SKM-1 (cell line): ENCODE measurements at regions not wholly inside any gene's neighbourhood (a gene's known extent, or its start where the extent isn't known, plus 50 kb on each side); places are given as distances from the start of the nearest gene placed in this dataset.

Experiments used
- DNase-seq: peaks from one replicate; lab custom pipeline; 2025; ENCODE audit not compliant: unreplicated experiment; lab: John Stamatoyannopoulos, UW

- DNase-seq: no peak
These were observed 755.7 kb downstream of the TLR4 start for GRCh38 chr9:118459913-118460312.

GRCh38 chr9:118463419-118463818 lies 759.2 kb downstream of the TLR4 start:
- DNase-seq: no peak

GRCh38 chr9:118473521-118473920 lies 769.3 kb downstream of the TLR4 start:
- DNase-seq: no peak

- no peak for DNase-seq
These were observed 774.5 kb downstream of the TLR4 start for GRCh38 chr9:118478752-118479151.

- no peak for DNase-seq
These were observed 778.1 kb downstream of the TLR4 start for GRCh38 chr9:118482306-118482705.

GRCh38 chr9:118483677-118484076 lies 779.5 kb downstream of the TLR4 start:
- no peak for DNase-seq

DNA sequence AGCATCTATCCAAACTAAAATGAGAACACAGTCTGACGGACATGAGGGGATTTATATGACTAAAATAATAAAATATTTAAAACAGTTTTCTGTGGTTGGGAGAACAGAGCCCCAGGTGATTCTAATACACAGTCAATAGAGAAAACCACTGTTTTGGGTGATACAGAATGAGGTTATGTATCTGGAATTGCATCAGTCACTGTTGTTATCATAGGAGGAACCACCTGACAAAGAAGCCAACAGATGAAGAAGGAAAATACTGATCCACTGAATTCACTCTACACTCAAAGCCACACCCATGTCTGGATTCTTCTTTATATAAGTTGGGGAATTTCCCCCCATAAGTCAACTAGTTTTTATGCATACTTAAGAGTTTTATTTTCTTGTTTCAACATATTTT lies 799.0 kb downstream of the TLR4 start:
- DNase-seq: no peak

DNA sequence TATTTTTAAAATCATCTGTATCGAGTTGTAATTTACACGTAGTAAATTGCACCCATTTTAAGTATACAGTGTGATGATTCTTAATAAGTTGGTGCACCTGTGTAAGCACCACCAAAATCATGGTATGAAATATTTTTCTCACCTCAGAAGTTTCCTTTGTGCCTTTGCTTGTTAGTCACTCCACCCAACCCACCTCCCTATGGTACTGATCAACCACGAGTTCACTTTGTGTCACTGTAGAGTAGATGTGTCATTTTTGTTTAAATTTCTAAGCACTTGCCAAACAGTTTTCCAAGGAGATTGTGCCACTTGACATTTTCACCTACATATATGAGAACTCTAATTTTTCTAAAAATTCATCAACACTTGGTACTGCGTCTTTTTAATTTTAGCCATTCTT lies 806.5 kb downstream of the TLR4 start:
- no peak for DNase-seq

DNA sequence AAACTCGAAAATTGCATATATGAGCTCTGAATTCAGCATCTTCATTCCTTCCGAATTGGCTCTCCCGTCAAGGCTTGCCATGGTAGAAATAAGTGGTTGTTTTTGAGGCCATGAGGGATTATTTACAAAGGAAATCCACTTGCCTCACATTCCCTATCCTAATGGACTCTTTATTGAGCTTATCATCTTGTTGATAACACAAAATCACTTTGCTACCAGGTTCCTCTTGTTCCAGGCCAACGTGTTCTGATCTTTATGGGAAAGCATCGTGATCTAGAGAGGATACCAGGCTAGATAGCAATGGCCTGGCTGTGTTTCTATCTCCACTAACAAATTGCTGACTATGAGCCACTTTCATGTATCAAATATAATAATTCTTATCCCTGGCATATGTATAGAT lies 811.7 kb downstream of the TLR4 start:
- no peak for DNase-seq

GRCh38 chr9:118521261-118521660 lies 817.1 kb downstream of the TLR4 start:
- no peak for DNase-seq

GRCh38 chr9:118522093-118523028 lies 818.2 kb downstream of the TLR4 start:
- DNase-seq: peak; percentile 16

DNA sequence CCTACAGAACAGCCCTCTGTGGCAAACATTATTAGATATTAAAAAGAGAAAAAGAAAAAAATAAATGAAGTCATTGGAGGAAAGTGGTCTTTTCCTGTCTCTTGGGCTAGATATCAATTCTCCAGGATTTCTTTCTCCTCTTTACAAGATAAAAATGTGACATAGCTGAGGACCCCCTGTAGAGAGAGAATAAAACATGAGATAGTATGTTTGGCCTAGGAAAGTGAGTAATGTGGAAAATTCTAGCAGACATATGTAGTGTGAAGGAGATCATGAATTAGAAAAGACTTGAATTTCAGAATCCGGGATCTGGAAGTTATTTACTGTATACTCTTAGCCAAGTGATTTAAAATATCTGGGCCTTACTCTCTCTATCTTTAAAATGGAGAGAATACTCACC lies 823.1 kb downstream of the TLR4 start:
- no peak for DNase-seq

DNA sequence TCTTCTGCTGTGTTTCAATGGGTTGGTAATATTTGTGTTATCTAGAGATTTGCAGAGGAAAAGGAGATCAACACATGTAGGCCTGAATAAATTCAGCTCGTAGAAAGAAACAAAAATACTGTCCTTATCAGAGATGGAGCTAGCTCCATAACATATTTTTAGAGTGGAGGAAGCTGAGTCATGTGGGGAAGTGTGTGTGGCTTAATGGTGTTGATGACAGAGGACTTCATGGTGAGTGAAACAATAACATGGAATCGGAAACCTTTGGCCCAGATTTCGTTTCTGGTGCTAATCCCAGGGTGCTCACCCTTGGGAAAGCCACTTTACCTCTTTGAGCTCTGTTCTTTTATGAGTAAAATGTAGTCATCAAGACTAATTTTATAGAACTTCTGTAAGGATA lies 825.0 kb downstream of the TLR4 start:
- DNase-seq: no peak

GRCh38 chr9:118529624-118530214 lies 825.5 kb downstream of the TLR4 start:
- DNase-seq: no peak

DNA sequence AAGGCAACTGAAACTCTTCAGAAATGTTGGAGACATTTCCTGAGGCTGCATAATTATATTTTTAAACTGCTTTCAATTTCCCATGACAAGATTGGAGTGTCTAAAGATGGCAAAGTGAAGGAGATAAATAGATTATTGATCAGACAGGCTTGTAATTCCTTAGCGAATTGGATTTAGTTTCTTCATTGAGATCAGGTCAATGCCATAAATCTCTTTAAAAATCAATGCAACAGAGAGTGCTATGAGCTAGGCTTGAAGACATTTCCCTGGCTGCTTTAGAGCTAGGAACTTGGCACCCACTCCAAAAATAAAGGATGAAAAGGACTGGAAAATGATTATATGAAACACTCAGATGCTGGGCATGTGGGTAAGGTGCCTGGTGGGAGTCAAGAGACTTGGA lies 828.4 kb downstream of the TLR4 start:
- DNase-seq: no peak

- no peak for DNase-seq
These were observed 828.9 kb downstream of the TLR4 start for GRCh38 chr9:118533101-118533500.

DNA sequence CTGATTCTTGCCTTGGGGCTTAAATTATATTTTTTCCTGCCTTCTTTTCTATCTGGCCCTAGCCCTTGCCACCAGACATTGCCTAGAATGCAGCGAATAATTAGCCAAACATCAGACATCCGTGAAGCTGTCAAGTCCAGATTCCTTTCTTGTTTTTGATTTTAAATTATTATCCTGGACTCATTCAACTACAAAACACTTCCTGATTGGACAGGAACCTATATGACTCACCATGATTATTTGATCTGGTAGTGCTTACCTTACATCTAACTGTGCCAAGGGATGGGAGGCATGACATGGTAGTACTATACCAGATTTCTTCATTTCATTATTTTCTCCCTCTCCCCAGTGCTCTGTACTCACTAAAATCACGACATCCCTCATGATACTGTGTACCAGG lies 829.6 kb downstream of the TLR4 start:
- DNase-seq: no peak

- DNase-seq: no peak
These were observed 832.0 kb downstream of the TLR4 start for GRCh38 chr9:118536153-118536552.

DNA sequence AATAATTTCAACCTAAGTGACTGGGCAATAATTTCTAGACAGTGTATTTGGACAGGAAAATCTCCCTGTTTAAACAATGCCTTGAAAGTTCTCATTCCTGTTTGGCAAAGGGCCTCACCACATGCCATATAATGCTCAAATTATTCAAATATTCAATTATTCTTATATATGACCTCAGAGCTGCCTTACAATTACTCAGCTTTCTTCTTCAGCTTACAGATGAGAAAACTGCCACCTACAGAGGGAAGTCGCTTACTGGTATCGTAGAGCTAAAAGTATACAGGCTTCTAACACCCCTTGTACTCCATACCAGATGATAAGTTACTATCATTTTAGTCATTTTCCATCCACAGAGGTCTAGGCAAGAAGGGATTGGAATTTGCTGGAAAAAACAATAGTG lies 830.3 kb downstream of the BRINP1 start:
- DNase-seq: no peak

DNA sequence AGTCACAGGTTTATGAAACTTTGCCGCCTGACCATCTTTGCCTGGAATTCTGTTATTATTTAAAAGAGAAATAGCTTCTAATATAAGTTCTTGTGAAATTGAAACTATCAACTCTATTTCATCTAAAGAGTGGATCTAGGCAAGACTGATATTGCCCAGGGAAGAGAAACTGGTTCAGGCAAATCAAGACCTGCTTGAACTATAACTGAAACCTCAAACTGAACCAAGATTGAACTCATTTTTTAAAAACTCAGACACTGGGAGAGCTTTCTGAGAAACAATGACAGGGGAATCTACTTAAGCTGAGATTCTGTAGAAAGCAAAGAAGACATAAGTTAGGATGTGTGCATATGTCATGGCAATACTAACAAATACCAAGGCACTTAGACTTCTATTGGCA lies 815.8 kb downstream of the BRINP1 start:
- DNase-seq: no peak

DNA sequence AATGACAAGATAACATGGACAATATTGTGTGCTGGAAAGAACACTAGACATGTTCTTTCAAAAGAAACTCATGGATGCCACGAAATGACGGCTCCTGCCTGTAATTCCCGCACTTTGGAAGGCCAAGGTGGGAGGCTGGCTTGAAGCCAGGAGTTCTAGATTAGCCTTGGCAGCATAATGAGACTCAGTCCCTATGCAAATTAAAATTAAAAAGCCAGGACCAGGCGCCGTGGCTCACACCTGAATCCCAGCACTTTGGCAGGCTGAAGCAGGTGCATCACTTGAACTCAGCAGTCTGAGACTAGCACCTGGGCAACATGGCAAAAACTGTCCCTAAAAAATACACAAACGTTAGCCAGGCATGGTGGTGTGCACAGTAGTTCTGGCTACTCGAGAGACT lies 814.2 kb downstream of the BRINP1 start:
- DNase-seq: no peak

DNA sequence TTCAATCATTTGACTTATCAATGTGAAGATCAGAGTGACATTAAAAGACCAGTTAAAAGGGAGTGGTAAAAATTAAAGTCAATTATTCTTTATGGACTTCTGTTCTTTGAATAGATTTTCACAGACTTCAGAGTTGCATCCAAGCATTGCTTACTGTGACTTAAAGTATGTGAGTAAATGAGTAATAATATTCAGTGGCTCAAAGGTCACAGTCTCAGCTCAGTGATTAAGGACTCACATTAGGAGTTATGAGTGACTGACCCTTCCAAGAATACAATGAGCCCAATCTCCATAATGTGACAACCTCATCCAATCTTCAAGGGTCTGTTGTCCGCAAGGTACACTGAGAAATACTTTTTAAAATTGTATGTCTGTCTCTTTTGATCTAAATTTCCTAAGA lies 811.2 kb downstream of the BRINP1 start:
- DNase-seq: no peak

DNA sequence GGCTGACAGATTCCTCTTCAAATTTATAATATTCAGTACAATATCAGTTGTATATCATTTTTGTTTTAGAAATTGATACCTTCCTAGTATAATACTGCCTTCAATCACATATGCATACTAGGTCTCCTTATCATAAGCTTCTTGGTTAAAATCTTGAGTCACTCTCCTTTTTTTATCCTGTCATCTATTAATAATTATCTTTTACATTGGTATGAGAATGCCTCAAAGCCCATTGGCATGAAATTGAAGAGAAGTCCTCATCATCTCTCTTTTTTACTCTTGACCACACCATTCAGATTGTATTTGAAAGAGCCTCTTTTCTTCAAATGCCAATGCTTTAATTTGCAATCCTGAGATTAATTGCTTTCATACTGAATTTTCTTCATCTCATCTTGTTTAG lies 810.3 kb downstream of the BRINP1 start:
- no peak for DNase-seq
